ENCODE measurements at regions not wholly inside any gene's neighbourhood (a gene's known extent, or its start where the extent isn't known, plus 50 kb on each side); places are given as distances from the start of the nearest gene placed in this dataset.
"Not testable (repeated sequence)": the region's sequence is repeated elsewhere in the genome, so short reads cannot be mapped to it uniquely, and the experiment has no call there.

DNA sequence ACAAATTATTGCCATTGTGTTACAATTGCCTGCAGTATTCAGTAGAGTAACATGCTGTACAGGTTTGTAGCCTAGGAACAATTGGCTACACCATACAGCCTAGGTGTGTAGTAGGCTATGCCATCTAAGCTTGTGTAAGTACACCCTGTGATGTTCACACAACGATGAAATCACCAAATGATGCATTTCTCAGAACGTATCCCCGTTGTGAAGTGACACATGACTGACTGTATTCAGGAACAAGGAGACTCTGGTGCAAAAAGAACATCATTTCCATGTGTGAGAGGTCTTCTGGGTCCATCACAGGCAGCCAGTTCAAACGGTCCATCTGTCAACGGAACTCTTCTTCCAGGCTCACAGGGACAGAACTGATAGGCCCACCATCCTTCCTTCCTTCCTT, 263.7 kb downstream of the ANAPC1 start:
- no peak for DNase-seq (ENCODE audit: low read depth)

DNA sequence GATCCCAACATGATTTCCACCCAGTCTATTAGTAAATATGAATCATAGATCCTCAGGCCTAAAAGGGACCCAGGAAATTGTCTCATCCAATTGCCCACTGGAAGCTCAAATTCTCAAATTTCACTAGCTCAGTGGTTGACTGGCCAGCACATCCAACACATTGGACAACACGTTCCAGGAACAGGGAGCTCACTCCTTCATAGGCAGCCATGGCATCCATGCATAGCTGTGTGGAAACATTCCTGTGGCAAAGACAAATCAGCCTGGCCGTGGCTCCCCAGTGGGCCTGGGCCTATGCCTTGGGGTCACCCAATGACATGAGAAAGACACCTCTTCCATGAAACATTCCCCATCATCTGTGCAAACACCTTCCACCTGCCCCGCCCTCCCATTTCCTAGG, 261.1 kb downstream of the ANAPC1 start:
- no peak for DNase-seq (ENCODE audit: low read depth)

GRCh38 chr2:111623380-111623779, 260.6 kb downstream of the ANAPC1 start:
- no peak for DNase-seq (ENCODE audit: low read depth)

GRCh38 chr2:111624411-111625156, 259.4 kb downstream of the ANAPC1 start:
- DNase-seq (ENCODE audit: low read depth) = no peak

GRCh38 chr2:111625157-111625537, 258.8 kb downstream of the ANAPC1 start:
- not testable (repeated sequence) for DNase-seq (ENCODE audit: low read depth)

GRCh38 chr2:111626037-111626864, 257.7 kb downstream of the ANAPC1 start:
- DNase-seq (ENCODE audit: low read depth) = no peak

- DNase-seq (ENCODE audit: low read depth) = no peak
Measured at GRCh38 chr2:111626865-111627163, 257.2 kb downstream of the ANAPC1 start.

DNA sequence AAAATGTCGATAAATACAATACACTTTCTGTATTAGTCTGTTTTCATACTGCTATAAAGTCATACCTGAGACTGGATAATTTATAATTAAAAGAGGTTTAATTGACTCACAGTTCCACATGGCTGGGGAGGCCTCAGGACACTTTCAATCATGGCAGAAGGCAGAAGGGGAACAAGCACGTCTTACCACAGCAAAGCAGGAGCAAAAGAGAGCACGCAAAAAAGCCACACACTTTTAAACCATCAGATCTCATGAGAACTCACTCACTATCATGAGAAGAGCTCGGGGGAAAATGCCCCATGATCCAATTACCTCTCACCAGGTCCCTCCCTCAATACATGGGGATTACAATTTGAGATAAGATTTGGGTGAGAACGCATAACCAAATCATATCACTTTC, 256.7 kb downstream of the ANAPC1 start:
- DNase-seq (ENCODE audit: low read depth) = no peak

DNA sequence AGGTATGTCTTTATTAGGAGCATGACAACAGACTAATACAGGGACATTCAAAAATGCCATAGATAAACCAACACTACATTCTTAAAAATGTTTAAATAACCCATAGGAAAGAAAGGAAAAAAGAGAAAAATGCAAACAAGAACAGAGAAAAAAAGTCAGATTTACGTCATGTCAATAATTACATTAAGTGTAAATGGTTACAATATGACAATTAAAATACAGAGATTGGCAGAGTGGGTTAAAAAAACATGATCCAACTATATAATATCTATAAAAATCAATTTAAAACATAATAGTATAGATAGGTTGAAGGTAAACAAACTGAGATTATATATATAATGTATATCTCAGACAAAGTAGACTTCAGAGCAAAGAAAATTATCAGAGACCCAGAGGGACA, 255.8 kb downstream of the ANAPC1 start:
- no peak for DNase-seq (ENCODE audit: low read depth)

GRCh38 chr2:111629983-111630382, 254.0 kb downstream of the ANAPC1 start:
- no peak for DNase-seq (ENCODE audit: low read depth)

- DNase-seq (ENCODE audit: low read depth) = no peak
Measured at GRCh38 chr2:111632661-111633060, 251.3 kb downstream of the ANAPC1 start.

DNA sequence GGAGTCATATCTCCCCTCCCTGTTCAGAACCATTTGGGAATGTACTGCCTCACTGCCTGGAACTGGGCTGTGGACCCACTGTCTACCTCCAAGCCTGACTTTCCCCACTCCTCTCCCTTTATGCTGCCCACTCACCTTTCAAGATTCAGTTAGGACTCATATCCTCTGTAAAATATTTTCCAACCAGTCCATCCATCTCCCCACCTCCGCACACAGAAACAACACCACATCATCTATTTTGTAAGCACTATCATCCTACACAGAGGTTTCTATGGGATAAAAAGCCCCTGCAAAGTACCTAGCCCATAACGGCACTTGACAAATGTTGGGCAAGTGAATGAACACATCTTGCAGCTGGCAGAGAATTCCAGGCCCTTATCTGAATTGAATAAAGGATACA, 250.8 kb downstream of the ANAPC1 start:
- DNase-seq (ENCODE audit: low read depth) = no peak

DNA sequence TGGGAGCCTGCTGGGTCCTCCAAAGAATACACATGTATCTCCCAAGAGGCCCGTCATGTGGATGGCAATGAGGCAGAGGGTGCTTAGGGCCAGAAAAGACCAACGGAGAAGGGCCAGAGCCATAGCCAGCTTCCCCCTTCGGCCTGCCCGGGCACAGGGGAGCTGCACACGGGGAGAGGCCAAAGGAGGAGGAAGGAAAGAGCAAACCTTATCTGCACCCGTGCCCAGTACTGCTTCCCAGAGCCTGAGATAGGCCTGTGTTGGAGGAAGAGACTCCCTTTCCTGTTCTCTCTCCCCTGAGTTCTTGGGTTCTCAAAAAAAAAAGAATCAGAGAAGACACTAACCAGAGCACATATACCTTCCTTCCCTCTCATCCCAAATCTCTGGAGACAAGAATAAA, 250.3 kb downstream of the ANAPC1 start:
- DNase-seq (ENCODE audit: low read depth) = no peak

DNA sequence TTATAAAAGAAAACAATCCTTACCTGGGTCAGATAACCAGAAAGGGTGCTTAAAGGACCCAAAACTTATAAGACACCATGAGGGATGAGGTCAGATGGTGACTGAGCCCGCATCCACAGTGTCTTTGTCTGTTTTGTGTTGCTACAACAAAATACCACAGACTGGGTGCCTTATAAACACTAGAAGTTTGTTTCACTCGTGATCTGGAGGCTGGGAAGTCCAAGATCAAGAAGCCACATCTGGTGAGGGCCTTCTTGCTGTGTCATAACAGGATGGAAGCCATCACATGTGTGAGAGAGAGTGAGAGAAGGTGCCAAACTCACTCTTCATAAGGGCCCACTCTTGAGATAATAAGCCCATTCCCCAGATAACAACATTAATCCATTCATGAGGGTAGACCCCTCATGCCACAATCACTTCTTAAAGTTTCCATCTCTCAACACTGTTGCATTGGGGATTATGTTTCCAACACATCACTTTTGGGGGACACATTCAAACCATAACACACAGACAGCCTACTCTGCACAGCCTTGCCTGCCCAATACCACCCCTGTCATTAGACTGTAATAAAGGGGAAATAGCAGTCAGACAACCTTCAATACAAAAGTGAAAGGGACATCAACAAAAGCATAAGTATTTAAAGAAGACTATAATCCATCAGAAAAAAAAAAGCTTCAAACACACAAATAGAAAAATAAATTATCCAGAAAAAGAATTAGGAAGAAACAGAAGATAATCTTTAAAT, 249.8 kb downstream of the ANAPC1 start:
- no peak for DNase-seq (ENCODE audit: low read depth)

GRCh38 chr2:111634995-111635538, 248.9 kb downstream of the ANAPC1 start:
- DNase-seq (ENCODE audit: low read depth) = no peak

GRCh38 chr2:111636905-111637304, 247.1 kb downstream of the ANAPC1 start:
- DNase-seq (ENCODE audit: low read depth) = no peak

DNA sequence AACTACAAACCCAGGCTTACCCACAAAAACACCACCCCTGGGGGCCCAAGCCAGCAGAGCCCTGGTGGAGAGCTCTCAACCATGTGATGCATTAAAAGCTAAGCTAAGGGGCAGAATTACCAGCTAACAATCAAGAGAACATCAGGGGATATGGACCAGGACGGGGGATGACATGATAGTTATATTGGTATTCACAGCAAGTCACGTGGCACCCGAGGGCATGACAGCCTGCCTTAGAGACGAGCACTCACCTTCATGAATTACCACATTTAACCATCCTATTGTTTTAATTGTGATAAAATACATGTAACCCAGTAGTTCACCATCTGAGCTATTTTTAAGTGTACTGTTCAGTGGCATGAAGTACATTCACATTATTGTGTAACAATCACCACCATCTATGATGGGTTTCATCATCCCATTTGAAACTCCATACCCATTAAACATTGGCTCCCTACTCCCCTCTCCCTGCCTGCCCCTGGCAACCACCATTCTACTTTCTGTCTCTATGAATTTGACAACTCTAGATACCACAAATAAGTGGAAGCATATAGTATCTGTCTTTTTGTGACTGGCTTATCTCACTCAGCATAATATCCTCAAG, 245.6 kb downstream of the ANAPC1 start:
- DNase-seq (ENCODE audit: low read depth) = no peak

DNA sequence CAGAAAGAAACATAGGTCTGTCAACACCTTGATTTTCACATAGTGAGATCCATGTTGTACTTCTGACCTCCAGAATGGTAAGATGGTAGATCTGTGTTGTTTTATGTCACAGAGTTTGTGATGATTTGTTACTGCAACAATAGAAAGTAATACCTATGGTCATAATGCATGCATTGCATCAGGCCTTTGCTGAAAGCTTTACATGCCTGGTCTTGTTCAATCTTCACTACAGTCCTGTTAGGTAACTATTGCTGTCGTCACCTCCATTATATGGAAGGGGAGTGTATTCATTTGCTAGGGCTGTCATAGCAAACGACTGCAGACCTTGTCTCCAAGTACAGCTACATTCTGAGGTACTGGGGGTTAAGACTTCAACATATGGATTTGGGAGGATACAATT, 243.5 kb downstream of the ANAPC1 start:
- no peak for DNase-seq (ENCODE audit: low read depth)

DNA sequence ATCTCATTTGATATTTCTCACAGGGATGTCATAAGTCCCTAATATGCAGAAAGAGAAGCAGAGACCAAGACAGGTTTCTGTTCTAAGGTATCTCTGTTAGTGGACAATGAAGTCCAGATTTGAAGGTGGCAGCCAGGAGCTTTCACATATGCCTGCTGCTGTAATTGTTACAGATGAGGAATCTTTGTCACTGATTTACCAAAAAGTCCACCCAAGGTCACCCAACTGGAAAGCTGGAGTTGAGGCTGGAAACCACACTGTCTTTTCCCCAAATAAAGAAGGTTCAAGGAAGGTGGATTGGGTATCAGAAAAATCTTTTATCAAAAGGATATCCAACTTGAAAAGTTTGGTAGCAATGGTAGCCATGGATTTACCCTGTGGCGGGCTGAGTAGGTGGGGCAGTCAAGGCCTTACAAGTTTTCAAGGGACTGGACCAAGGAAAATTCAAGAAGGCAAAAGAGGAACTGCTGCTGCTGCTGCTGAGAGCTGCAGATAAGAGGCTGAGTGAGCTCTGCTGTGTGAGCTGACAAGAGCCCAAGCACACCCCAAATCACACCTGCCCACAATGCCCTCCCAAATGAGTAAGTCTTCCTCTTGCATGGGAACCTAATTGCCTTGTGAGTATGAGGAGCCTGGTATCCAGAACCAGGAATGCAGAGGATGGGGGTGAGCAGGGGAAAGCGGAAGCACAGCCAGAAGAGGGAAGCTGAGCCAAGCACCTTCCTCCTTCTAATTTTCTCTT, 241.2 kb downstream of the ANAPC1 start:
- DNase-seq (ENCODE audit: low read depth) = no peak

DNA sequence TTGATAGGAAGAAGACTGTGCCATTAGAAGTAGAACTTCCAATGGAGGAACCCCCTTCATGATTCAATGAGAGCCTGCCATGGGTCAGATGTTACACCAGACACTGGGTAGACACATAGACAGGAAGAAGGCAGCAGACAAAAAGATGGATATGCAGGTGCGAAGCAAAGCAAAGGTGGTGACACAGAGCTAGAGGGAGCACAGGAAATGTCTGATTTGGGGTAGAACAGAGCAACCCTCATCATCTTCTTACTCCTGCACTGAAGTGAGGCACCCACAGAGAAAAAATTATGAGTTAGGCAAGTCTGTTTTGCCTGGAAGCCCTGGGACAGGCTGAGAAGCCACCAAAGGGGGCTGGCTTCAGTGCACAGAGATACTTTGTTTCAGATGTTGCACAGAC, 240.2 kb downstream of the ANAPC1 start:
- DNase-seq (ENCODE audit: low read depth) = no peak

DNA sequence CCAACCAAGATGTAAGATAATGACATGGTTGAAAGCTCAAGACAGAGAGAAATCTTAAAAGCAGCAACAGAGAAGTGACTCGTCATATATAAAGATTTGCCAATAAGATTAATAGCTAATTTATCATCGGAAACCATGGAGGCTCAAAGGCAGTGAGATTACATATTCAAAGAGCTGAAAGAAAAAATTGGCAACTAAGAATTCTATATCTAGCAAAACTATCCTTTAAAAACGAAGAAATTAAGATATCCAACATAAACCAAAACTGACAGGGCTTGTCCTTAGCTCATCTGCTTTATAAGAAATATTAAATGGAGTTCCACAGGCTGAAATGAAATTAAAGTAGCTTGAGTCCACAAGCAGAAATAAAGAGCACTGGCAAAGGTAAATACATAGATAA, 236.6 kb downstream of the ANAPC1 start:
- DNase-seq (ENCODE audit: low read depth) = no peak

- DNase-seq (ENCODE audit: low read depth) = no peak
Measured at GRCh38 chr2:111652038-111652437, 232.0 kb downstream of the ANAPC1 start.

Measured in activated T-cell treated with anti-CD3 and anti-CD28 coated beads for 48 hours (primary cell).